H1 (cell line): ENCODE measurements at regions not wholly inside any gene's neighbourhood (a gene's known extent, or its start where the extent isn't known, plus 50 kb on each side); places are given as distances from the start of the nearest gene placed in this dataset.

Source experiments
- CTCF ChIA-PET: fragments of 300-600 bp; sonication (Branson Sonifier 250); formaldehyde crosslinking; loops from one replicate; lab custom pipeline; 2021; ENCODE audit not compliant: partially characterized antibody; lab: Charles Lee
- POLR2A ChIA-PET: fragments of 300-600 bp; sonication (Branson Sonifier 250); formaldehyde crosslinking; loops from one replicate; lab custom pipeline; 2021; ENCODE audit warnings: inconsistent platforms; ENCODE audit not compliant: partially characterized antibody; lab: Charles Lee
- DNase-seq, 2 experiments: peaks; one replicate each; pipeline versions ENCODE4 v3.0.0 to v3.0.0-alpha.2; 2010 to 2022; ENCODE audit warnings: low spot score in 2 of 2, low read depth in 1 of 2, mixed read lengths in 1 of 2
- FAIRE-seq: peaks from 2 replicates; lab custom pipeline; 2011; peaks lifted over from hg19 to GRCh38; lab: Jason Lieb, UNC
- H2AFZ ChIP-seq: 2 replicates; pipeline ENCODE4 v1.8.1; 2012; ENCODE audit warnings: low read length, inconsistent platforms
- H2AK5ac ChIP-seq: 2 replicates; pipeline ENCODE4 v1.6.1; 2013; ENCODE audit warnings: low read depth, low read length
- H2BK120ac ChIP-seq: replicated peaks from 2 replicates; pipeline ENCODE3; 2013; ENCODE audit warnings: low read depth, low read length, inconsistent platforms
- H2BK12ac ChIP-seq: 2 replicates; pipeline ENCODE4 v1.6.1; 2013; ENCODE audit warnings: low read depth, low read length
- H2BK15ac ChIP-seq: 2 replicates; pipeline ENCODE4 v1.6.1; 2013; ENCODE audit warnings: low read length
- H2BK20ac ChIP-seq: 2 replicates; pipeline ENCODE4 v1.6.1; 2013; ENCODE audit warnings: low read length
- H2BK5ac ChIP-seq: 2 replicates; pipeline ENCODE4 v1.6.1; 2013; ENCODE audit warnings: low read depth, low read length
- H3K14ac ChIP-seq: 2 replicates; pipeline ENCODE4 v1.6.1; 2013; ENCODE audit warnings: inconsistent platforms; ENCODE audit not compliant: insufficient read length
- H3K18ac ChIP-seq: 2 replicates; pipeline ENCODE4 v1.6.1; 2013; ENCODE audit warnings: low read length; ENCODE audit errors: extremely low read depth
- H3K23ac ChIP-seq: 2 replicates; pipeline ENCODE4 v1.6.1; 2013; ENCODE audit warnings: inconsistent platforms; ENCODE audit not compliant: insufficient read length
- H3K23me2 ChIP-seq: 2 replicates; pipeline ENCODE4 v1.6.1; 2013; ENCODE audit warnings: low read depth, low read length
- H3K27ac ChIP-seq: 2 replicates; pipeline ENCODE4 v1.6.1; 2011; ENCODE audit warnings: low read depth, low read length, inconsistent platforms
- H3K27me3 ChIP-seq, 4 experiments: replicated peaks in 1 of 4; 1 replicate in 1 of 4; 2 replicates in 3 of 4; pipeline versions ENCODE4 v1.6.1 to v1.8.1; 2011 to 2013; ENCODE audit warnings: low read length in 3 of 4, mild to moderate bottlenecking in 3 of 4, inconsistent platforms in 2 of 4, mixed read lengths in 2 of 4, moderate library complexity in 1 of 4; ENCODE audit not compliant: control insufficient read depth in 3 of 4, insufficient read depth in 3 of 4; ENCODE audit errors: extremely low read depth in 1 of 4
- H3K36me3 ChIP-seq, 4 experiments: 2 replicates each; pipeline versions ENCODE4 v1.6.1 to v1.8.1; 2011 to 2013; ENCODE audit warnings: mild to moderate bottlenecking in 4 of 4, low read length in 3 of 4, moderate library complexity in 2 of 4, control low read depth in 1 of 4, inconsistent platforms in 1 of 4; ENCODE audit not compliant: insufficient read depth in 4 of 4, control insufficient read depth in 2 of 4
- H3K4ac ChIP-seq: replicated peaks from 2 replicates; pipeline ENCODE3; 2013; ENCODE audit warnings: low read length, low read depth, mixed read lengths, inconsistent platforms; ENCODE audit not compliant: insufficient read length
- H3K4me1 ChIP-seq, 4 experiments: replicated peaks in 1 of 4; 1 replicate in 1 of 4; 2 replicates in 3 of 4; pipeline versions ENCODE4 v1.6.1 to v1.8.1; 2011 to 2013; ENCODE audit warnings: low read length in 3 of 4, inconsistent platforms in 2 of 4, mixed read lengths in 1 of 4; ENCODE audit not compliant: insufficient read depth in 4 of 4, control insufficient read depth in 3 of 4
- H3K4me2 ChIP-seq, 2 experiments: 2 replicates each; pipeline versions ENCODE4 v1.6.1 to v1.8.1; 2011 to 2013; ENCODE audit warnings: low read depth in 2 of 2, low read length in 2 of 2, control low read depth in 1 of 2, inconsistent platforms in 1 of 2, mild to moderate bottlenecking in 1 of 2; ENCODE audit not compliant: insufficient read depth in 1 of 2
- H3K4me3 ChIP-seq, 4 experiments: fragments of 200-600, 300-600 bp in 1 of 4; sonication (generic), shearing (Covaris generic), sonication (Bioruptor Twin) in 1 of 4; 2 replicates each; pipeline versions ENCODE4 v1.5.1 to v1.8.1; 2011 to 2016; ENCODE audit warnings: low read length in 4 of 4, low read depth in 3 of 4, control low read depth in 2 of 4, inconsistent platforms in 2 of 4, mild to moderate bottlenecking in 2 of 4, mixed read lengths in 1 of 4, moderate library complexity in 1 of 4; ENCODE audit not compliant: insufficient read depth in 2 of 4; ENCODE audit errors: extremely low read depth in 1 of 4
- H3K56ac ChIP-seq: replicated peaks from 2 replicates; pipeline ENCODE3; 2013; ENCODE audit warnings: low read depth, mild to moderate bottlenecking, mixed read lengths, low read length, inconsistent platforms; ENCODE audit not compliant: insufficient read length
- H3K79me1 ChIP-seq: 2 replicates; pipeline ENCODE4 v1.6.1; 2013; ENCODE audit warnings: low read depth, low read length, control low read depth
- H3K79me2 ChIP-seq, 2 experiments: 2 replicates each; pipeline versions ENCODE4 v1.6.1 to v1.8.1; 2012 to 2013; ENCODE audit warnings: low read length in 2 of 2, mild to moderate bottlenecking in 2 of 2, inconsistent platforms in 1 of 2; ENCODE audit not compliant: insufficient read depth in 2 of 2, control insufficient read depth in 1 of 2
- H3K9ac ChIP-seq, 4 experiments: replicated peaks in 1 of 4; 1 replicate in 1 of 4; 2 replicates in 3 of 4; pipeline versions ENCODE4 v1.6.1 to v1.8.1; 2011 to 2013; ENCODE audit warnings: low read depth in 3 of 4, low read length in 3 of 4, control low read depth in 2 of 4, mild to moderate bottlenecking in 2 of 4, moderate library complexity in 2 of 4, inconsistent platforms in 1 of 4; ENCODE audit errors: extremely low read depth in 1 of 4
- H3K9me3 ChIP-seq, 2 experiments: 2 replicates each; pipeline versions ENCODE4 v1.6.1 to v1.8.1; 2012 to 2013; ENCODE audit warnings: mild to moderate bottlenecking in 2 of 2, moderate library complexity in 2 of 2, control low read depth in 1 of 2, inconsistent platforms in 1 of 2, low read depth in 1 of 2, low read length in 1 of 2, mixed read lengths in 1 of 2; ENCODE audit not compliant: insufficient read depth in 2 of 2
- H4K20me1 ChIP-seq, 2 experiments: replicated peaks in 1 of 2; 2 replicates each; pipeline versions ENCODE3 to v1.8.1; 2011 to 2013; ENCODE audit warnings: inconsistent platforms in 2 of 2, low read length in 2 of 2, mild to moderate bottlenecking in 1 of 2; ENCODE audit not compliant: insufficient read depth in 2 of 2, control insufficient read depth in 1 of 2
- H4K5ac ChIP-seq: 2 replicates; pipeline ENCODE4 v1.6.1; 2013; ENCODE audit warnings: low read length, low read depth, mixed read lengths, inconsistent platforms; ENCODE audit not compliant: insufficient read length
- H4K8ac ChIP-seq: 2 replicates; pipeline ENCODE4 v1.8.0; 2013; ENCODE audit warnings: mild to moderate bottlenecking, moderate library complexity, low read length, inconsistent platforms; ENCODE audit not compliant: insufficient read depth; ENCODE audit errors: extremely low read depth
- H4K91ac ChIP-seq: replicated peaks from 2 replicates; pipeline ENCODE3; 2013; ENCODE audit warnings: low read length, mixed read lengths, inconsistent platforms; ENCODE audit not compliant: insufficient read length
- KDM5A ChIP-seq: fragments of 200-600 bp; IDR thresholded peaks from 2 replicates; pipeline ENCODE4 v1.7.1; 2012; ENCODE audit warnings: mild to moderate bottlenecking, low read length, inconsistent platforms, mixed read lengths
- WGBS, 2 experiments: shearing (Covaris generic) in 1 of 2; methylation state at CpG; one replicate each; pipeline versions ENCODE4 v1.1.6 to v1.1.7; 2013 to 2015; ENCODE audit warnings: low lambda C conversion rate in 2 of 2, mixed read lengths in 2 of 2, inconsistent platforms in 1 of 2, low coverage in 1 of 2, missing lambda C conversion rate in 1 of 2; ENCODE audit not compliant: insufficient replicate concordance in 2 of 2, insufficient coverage in 1 of 2, insufficient read length in 1 of 2; ENCODE audit errors: extremely low coverage in 1 of 2, missing lambda C conversion rate in 1 of 2; 5-methylcytosine and 5-hydroxymethylcytosine counted together

DNA sequence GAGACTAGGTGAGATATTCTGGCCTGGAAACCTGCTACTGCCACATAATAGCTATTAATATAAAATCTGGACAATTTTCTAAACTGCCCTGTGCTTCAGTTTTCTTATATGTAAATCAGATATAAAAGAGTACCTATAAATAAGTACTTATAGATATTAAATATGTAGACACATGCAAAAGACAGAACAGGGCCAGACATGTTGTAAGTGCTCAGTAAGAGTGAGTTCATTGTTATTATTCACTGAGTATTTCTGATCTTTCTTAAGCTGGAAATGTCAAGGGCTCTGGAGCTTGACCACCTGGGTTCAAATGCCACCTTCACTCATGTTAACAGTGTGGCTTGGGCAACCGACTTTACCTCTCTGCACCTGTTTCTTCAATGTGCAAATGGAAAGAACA lies 179.8 kb downstream of the GALC start:
- Histone ChIP-seq H3K56ac (no peak overlapping the region), H2BK120ac (no peak overlapping the region), H2BK12ac (no peak overlapping the region), H3K4me2 (no peak overlapping the region), H3K9me3 (no peaks in the 10 kb centered on the region), H3K36me3 (no peaks in the 10 kb centered on the region), H3K4ac (no peak overlapping the region), H3K23me2 (no peaks in the 10 kb centered on the region), H3K27ac (no peak overlapping the region), H2BK20ac (no peak overlapping the region), H3K4me1 (no peaks in the 10 kb centered on the region), H4K20me1 (no peaks in the 10 kb centered on the region), H4K8ac (no peak overlapping the region), H4K91ac (no peak overlapping the region), H3K14ac (no peak overlapping the region), H4K5ac (no peak overlapping the region), H3K9ac (no peak overlapping the region), H3K79me1 (no peaks in the 10 kb centered on the region), H2AK5ac (no peak overlapping the region), H2AFZ (no peak overlapping the region), H2BK15ac (no peak overlapping the region), H3K23ac (no peak overlapping the region), H3K4me3 (no peak overlapping the region), H2BK5ac (no peak overlapping the region), H3K79me2 (no peaks in the 10 kb centered on the region), H3K27me3 (no peaks in the 10 kb centered on the region), H3K18ac (no peak overlapping the region)
- TF ChIP-seq KDM5A: no peak
- POLR2A ChIA-PET: no interaction called here
- FAIRE-seq: no peak
- CTCF ChIA-PET: interaction anchor here (0.5 to 2.0 kb wide), 7 partner anchors 11 to 680 kb away, joined by 3 to 9 read pairs (median 3); no protein-coding TSS in a partner anchor
- 75% methylated on average over 1 of the region's 1 CpG; no CpG with 5 or more reads in 1 of the 2 experiments for WGBS, 2 experiments
- DNase-seq: no peak
